ENCODE measurements at regions not wholly inside any gene's neighbourhood (a gene's known extent, or its start where the extent isn't known, plus 50 kb on each side); places are given as distances from the start of the nearest gene placed in this dataset.

- TF ChIP-seq REST (IDR thresholded peaks at IDR 0.05; ENCODE audit: borderline replicate concordance) (no peak), MXI1 (conservative IDR thresholded peaks at IDR 0.05; ENCODE audit: poor library complexity, severe bottlenecking) (no peak)
- no peak overlapping the region for H3K27ac ChIP-seq (ENCODE audit: low read length)
- H3K27me3 ChIP-seq (ENCODE audit: insufficient read depth, low read depth, low read length), result no peaks in the 10 kb centered on the region
- H3K79me2 ChIP-seq (replicated peaks; ENCODE audit: insufficient read depth, low read length), result no peaks in the 10 kb centered on the region
- no peak overlapping the region for H3K9ac ChIP-seq (ENCODE audit: low read length)
- no peak overlapping the region for H3K4me2 ChIP-seq (ENCODE audit: low read length)
- H3K36me3 ChIP-seq (ENCODE audit: insufficient read depth, low read length), result no peaks in the 10 kb centered on the region
- H3K4me3 ChIP-seq (ENCODE audit: low read length), result no peak overlapping the region
- no peaks in the 10 kb centered on the region for H3F3A ChIP-seq (ENCODE audit: insufficient read depth, low read length, poor library complexity, severe bottlenecking)
- H3K9me3 ChIP-seq (ENCODE audit: low read length), result no peaks in the 10 kb centered on the region
- no peaks in the 10 kb centered on the region for H3K9me2 ChIP-seq (ENCODE audit: insufficient read depth, low read length)
- H4K20me1 ChIP-seq (ENCODE audit: insufficient read depth), result no peaks in the 10 kb centered on the region
- H2AFZ ChIP-seq (ENCODE audit: low read depth, low read length), result no peak overlapping the region
Measured at GRCh38 chr3:13702286-13702685, 153.4 kb downstream of the FBLN2 start.

GRCh38 chr3:13700889-13701288 lies 152.0 kb downstream of the FBLN2 start:
- Histone ChIP-seq H3K4me2 (ENCODE audit: low read length) (no peak overlapping the region), H3F3A (ENCODE audit: insufficient read depth, low read length, poor library complexity, severe bottlenecking) (no peaks in the 10 kb centered on the region), H3K9me3 (ENCODE audit: low read length) (no peaks in the 10 kb centered on the region), H3K36me3 (ENCODE audit: insufficient read depth, low read length) (no peaks in the 10 kb centered on the region), H3K27ac (ENCODE audit: low read length) (no peak overlapping the region), H3K27me3 (ENCODE audit: insufficient read depth, low read depth, low read length) (no peaks in the 10 kb centered on the region), H3K9me2 (ENCODE audit: insufficient read depth, low read length) (no peaks in the 10 kb centered on the region), H3K9ac (ENCODE audit: low read length) (no peak overlapping the region), H3K79me2 (replicated peaks; ENCODE audit: insufficient read depth, low read length) (no peaks in the 10 kb centered on the region), H4K20me1 (ENCODE audit: insufficient read depth) (no peaks in the 10 kb centered on the region), H3K4me3 (ENCODE audit: low read length) (no peak overlapping the region), H2AFZ (ENCODE audit: low read depth, low read length) (no peak overlapping the region)
- TF ChIP-seq EP300 (conservative IDR thresholded peaks at IDR 0.05; ENCODE audit: poor library complexity, severe bottlenecking) (no peak), POLR2AphosphoS5 (IDR thresholded peaks at IDR 0.05) (no peak), EZH2 (IDR thresholded peaks at IDR 0.05; ENCODE audit: borderline replicate concordance, insufficient read depth, low read length, poor library complexity, severe bottlenecking) (no peak), RAD21 (conservative IDR thresholded peaks at IDR 0.05) (no peak), SMC3 (conservative IDR thresholded peaks at IDR 0.05; ENCODE audit: poor library complexity) (no peak), REST (IDR thresholded peaks at IDR 0.05; ENCODE audit: borderline replicate concordance) (no peak), CTCF (IDR thresholded peaks at IDR 0.05; ENCODE audit: poor library complexity, severe bottlenecking) (no peak), TAF1 (IDR thresholded peaks at IDR 0.05; ENCODE audit: low read depth) (no peak), MXI1 (conservative IDR thresholded peaks at IDR 0.05; ENCODE audit: poor library complexity, severe bottlenecking) (no peak)

Measured in neural cell (in vitro differentiated cells).